Panc1 (cell line): ENCODE measurements at regions not wholly inside any gene's neighbourhood (a gene's known extent, or its start where the extent isn't known, plus 50 kb on each side); places are given as distances from the start of the nearest gene placed in this dataset.

Source experiments
- ATAC-seq: fragments of 200-7000 bp; cut with Tn5 transposase; 2 replicates; pipeline ENCODE4 v1.9.1; 2020; ENCODE audit warnings: mild to moderate bottlenecking, moderate library complexity
- BruUV-seq: library from RNA; stranded (reverse); fragments of 400-500 nt; replicated peaks from 2 replicates; lab custom pipeline; 2021; lab: Mats Ljungman, UMichigan
- CTCF ChIA-PET: fragments of 300-600 bp; sonication (Branson Sonifier 250); formaldehyde crosslinking; loops from one replicate; lab custom pipeline; 2022; ENCODE audit warnings: antibody characterized with exemption; lab: Charles Lee
- POLR2A ChIA-PET: fragments of 300-600 bp; sonication (Branson Sonifier 250); formaldehyde crosslinking; loops from one replicate; lab custom pipeline; 2022; ENCODE audit warnings: antibody characterized with exemption; lab: Charles Lee
- DNase-seq: peaks from one replicate; pipeline ENCODE4 v3.0.0-alpha.2; 2010; ENCODE audit warnings: low read depth, low spot score
- H3K27ac ChIP-seq: 2 replicates; pipeline ENCODE4 v1.5.1; 2011; ENCODE audit warnings: mild to moderate bottlenecking, low read length, inconsistent platforms
- H3K27me3 ChIP-seq: fragments of 200-500 bp; sonication (Bioruptor generic); 2 replicates; pipeline ENCODE4 v1.6.0; 2014; ENCODE audit warnings: low read length, inconsistent platforms; ENCODE audit not compliant: control insufficient read depth, insufficient read depth
- H3K36me3 ChIP-seq: fragments of 200-500 bp; sonication (Bioruptor generic); 2 replicates; pipeline ENCODE4 v1.5.1; 2014; ENCODE audit warnings: inconsistent platforms, mild to moderate bottlenecking, low read length, moderate library complexity; ENCODE audit not compliant: control insufficient read depth, insufficient read depth
- H3K4me1 ChIP-seq: 2 replicates; pipeline ENCODE4 v1.5.1; 2011; ENCODE audit warnings: inconsistent platforms, mild to moderate bottlenecking, low read length, moderate library complexity; ENCODE audit not compliant: control insufficient read depth, insufficient read depth
- H3K4me3 ChIP-seq, 2 experiments: 2 replicates each; pipeline ENCODE4 v1.5.1; 2011 to 2012; ENCODE audit warnings: low read depth in 2 of 2, low read length in 2 of 2, mild to moderate bottlenecking in 2 of 2, inconsistent platforms in 1 of 2, moderate library complexity in 1 of 2
- H3K9me3 ChIP-seq: fragments of 200-500 bp; sonication (Bioruptor generic); 2 replicates; pipeline ENCODE4 v1.5.1; 2014; ENCODE audit warnings: low read depth, mild to moderate bottlenecking, inconsistent platforms, low read length, moderate library complexity; ENCODE audit not compliant: control insufficient read depth, insufficient read depth
- POLR2AphosphoS5 ChIP-seq: IDR thresholded peaks from 2 replicates; pipeline ENCODE4 v1.6.1; 2012; ENCODE audit warnings: mild to moderate bottlenecking, low read depth, low read length, moderate library complexity
- SIN3A ChIP-seq: IDR thresholded peaks from 2 replicates; pipeline ENCODE4 v1.6.1; 2012; ENCODE audit warnings: low read depth, mild to moderate bottlenecking, low read length, moderate library complexity, borderline replicate concordance; ENCODE audit not compliant: insufficient read depth
- TCF7L2 ChIP-seq: IDR thresholded peaks from 2 replicates; pipeline ENCODE4 v1.6.1; 2011; ENCODE audit warnings: mild to moderate bottlenecking, low read depth, low read length, inconsistent platforms
- in situ Hi-C: cut with HindIII; loops from 2 replicates; pipeline ENCODE4 v1.10.0; 2016; ENCODE audit warnings: low sequenced_read_pairs, low pct_unique_long_range_greater_than_20kb
- intact Hi-C: fragments of 100-400 bp; cut with micrococcal nuclease; formaldehyde crosslinking; loops from one replicate; pipeline ENCODE4 v1.10.0; 2022; ENCODE audit not compliant: unreplicated experiment
- TF ChIP-seq, protein P1 (sequence below), 2 experiments: IDR thresholded peaks; 2 replicates each; pipeline ENCODE4 v1.6.1; 2011 to 2012; ENCODE audit warnings: low read depth in 2 of 2, control low read depth in 1 of 2, low read length in 1 of 2, mild to moderate bottlenecking in 1 of 2, moderate library complexity in 1 of 2; ENCODE audit not compliant: insufficient read depth in 1 of 2
- TF ChIP-seq, protein P2 (sequence below): fragments of 450-650 bp; IDR thresholded peaks from 2 replicates; pipeline ENCODE4 v1.5.1; 2017; ENCODE audit warnings: mild to moderate bottlenecking

DNA sequence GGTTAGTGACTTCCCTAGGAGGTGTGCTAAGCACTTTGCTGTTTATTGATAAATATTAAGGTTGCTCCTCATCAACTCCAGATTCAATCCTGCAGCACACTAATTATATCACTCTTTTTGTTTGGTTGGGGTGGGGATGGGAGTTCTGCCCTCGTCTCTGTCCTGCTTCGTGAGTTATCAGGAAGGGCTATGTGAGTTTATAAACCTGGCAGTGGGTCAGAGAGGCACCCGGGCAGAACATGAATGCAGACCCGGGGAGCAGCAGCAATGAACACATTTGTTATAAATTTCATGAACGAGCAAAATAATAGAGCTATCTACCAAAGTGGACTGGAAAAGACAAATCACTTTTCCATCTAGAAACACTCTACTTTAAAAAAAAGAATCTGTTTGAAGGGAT lies 125.5 kb upstream of the WWC1 start:
- Histone ChIP-seq H3K4me3 (no peak overlapping the region), H3K4me1 (no peaks in the 10 kb centered on the region), H3K36me3 (no peaks in the 10 kb centered on the region), H3K27ac (no peak overlapping the region), H3K9me3 (no peaks in the 10 kb centered on the region), H3K27me3 (peaks cover 13% of the 10 kb centered on the region)
- no peak for ATAC-seq
- DNase-seq = no peak
- intact Hi-C loops (no loop called here), in situ Hi-C loops (no loop called here)
- BruUV-seq = no TSS peak
- TF ChIP-seq TCF7L2 = no peak
- TF ChIP-seq POLR2AphosphoS5 = no peak
- TF ChIP-seq, protein P1, sequence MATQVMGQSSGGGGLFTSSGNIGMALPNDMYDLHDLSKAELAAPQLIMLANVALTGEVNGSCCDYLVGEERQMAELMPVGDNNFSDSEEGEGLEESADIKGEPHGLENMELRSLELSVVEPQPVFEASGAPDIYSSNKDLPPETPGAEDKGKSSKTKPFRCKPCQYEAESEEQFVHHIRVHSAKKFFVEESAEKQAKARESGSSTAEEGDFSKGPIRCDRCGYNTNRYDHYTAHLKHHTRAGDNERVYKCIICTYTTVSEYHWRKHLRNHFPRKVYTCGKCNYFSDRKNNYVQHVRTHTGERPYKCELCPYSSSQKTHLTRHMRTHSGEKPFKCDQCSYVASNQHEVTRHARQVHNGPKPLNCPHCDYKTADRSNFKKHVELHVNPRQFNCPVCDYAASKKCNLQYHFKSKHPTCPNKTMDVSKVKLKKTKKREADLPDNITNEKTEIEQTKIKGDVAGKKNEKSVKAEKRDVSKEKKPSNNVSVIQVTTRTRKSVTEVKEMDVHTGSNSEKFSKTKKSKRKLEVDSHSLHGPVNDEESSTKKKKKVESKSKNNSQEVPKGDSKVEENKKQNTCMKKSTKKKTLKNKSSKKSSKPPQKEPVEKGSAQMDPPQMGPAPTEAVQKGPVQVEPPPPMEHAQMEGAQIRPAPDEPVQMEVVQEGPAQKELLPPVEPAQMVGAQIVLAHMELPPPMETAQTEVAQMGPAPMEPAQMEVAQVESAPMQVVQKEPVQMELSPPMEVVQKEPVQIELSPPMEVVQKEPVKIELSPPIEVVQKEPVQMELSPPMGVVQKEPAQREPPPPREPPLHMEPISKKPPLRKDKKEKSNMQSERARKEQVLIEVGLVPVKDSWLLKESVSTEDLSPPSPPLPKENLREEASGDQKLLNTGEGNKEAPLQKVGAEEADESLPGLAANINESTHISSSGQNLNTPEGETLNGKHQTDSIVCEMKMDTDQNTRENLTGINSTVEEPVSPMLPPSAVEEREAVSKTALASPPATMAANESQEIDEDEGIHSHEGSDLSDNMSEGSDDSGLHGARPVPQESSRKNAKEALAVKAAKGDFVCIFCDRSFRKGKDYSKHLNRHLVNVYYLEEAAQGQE (IDR thresholded peaks at IDR 0.05; ENCODE audit: insufficient read depth in 1 of 2, low read depth in 2 of 2, low read length in 1 of 2) = no peak
- TF ChIP-seq SIN3A = no peak
- TF ChIP-seq, protein P2, sequence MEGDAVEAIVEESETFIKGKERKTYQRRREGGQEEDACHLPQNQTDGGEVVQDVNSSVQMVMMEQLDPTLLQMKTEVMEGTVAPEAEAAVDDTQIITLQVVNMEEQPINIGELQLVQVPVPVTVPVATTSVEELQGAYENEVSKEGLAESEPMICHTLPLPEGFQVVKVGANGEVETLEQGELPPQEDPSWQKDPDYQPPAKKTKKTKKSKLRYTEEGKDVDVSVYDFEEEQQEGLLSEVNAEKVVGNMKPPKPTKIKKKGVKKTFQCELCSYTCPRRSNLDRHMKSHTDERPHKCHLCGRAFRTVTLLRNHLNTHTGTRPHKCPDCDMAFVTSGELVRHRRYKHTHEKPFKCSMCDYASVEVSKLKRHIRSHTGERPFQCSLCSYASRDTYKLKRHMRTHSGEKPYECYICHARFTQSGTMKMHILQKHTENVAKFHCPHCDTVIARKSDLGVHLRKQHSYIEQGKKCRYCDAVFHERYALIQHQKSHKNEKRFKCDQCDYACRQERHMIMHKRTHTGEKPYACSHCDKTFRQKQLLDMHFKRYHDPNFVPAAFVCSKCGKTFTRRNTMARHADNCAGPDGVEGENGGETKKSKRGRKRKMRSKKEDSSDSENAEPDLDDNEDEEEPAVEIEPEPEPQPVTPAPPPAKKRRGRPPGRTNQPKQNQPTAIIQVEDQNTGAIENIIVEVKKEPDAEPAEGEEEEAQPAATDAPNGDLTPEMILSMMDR = no peak
- ChIA-PET POLR2A (no interaction called here), CTCF (no interaction called here)

DNA sequence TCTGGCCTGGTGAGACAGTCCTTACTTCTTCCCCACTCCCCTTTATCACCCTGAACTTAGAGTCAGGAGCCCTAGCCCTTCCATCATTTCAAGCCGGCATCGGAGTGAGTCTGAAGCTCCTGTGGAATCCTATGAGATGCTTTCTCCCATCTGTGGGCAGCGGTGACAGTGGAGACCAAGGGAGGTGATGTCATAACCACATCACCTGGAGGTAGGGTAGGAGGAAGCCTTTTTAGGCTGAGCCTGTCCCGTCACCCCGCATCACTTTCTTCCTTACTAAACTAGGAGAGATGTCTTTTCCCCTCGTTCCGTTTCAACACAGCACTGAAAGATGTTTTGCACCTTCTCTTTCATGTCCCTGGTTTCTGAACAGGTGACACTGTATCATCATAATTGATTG lies 124.1 kb upstream of the WWC1 start:
- CTCF ChIA-PET = no interaction called here
- no peak overlapping the region for H3K27ac ChIP-seq
- H3K9me3 ChIP-seq = no peaks in the 10 kb centered on the region
- TF ChIP-seq, protein P2 = no peak
- no peak for TF ChIP-seq POLR2AphosphoS5
- no peak for TF ChIP-seq SIN3A
- TF ChIP-seq, protein P1 (IDR thresholded peaks at IDR 0.05; ENCODE audit: insufficient read depth in 1 of 2, low read depth in 2 of 2, low read length in 1 of 2) = no peak
- TF ChIP-seq TCF7L2 = no peak
- peaks cover 17% of the 10 kb centered on the region for H3K27me3 ChIP-seq
- intact Hi-C loops (no loop called here), in situ Hi-C loops (no loop called here)
- no peaks in the 10 kb centered on the region for H3K4me1 ChIP-seq
- no peak overlapping the region for H3K4me3 ChIP-seq
- DNase-seq (no peak), ATAC-seq (no peak)
- POLR2A ChIA-PET = no interaction called here
- BruUV-seq = no TSS peak
- H3K36me3 ChIP-seq = no peaks in the 10 kb centered on the region
